ENCODE measurements at regions not wholly inside any gene's neighbourhood (a gene's known extent, or its start where the extent isn't known, plus 50 kb on each side); places are given as distances from the start of the nearest gene placed in this dataset.

DNA sequence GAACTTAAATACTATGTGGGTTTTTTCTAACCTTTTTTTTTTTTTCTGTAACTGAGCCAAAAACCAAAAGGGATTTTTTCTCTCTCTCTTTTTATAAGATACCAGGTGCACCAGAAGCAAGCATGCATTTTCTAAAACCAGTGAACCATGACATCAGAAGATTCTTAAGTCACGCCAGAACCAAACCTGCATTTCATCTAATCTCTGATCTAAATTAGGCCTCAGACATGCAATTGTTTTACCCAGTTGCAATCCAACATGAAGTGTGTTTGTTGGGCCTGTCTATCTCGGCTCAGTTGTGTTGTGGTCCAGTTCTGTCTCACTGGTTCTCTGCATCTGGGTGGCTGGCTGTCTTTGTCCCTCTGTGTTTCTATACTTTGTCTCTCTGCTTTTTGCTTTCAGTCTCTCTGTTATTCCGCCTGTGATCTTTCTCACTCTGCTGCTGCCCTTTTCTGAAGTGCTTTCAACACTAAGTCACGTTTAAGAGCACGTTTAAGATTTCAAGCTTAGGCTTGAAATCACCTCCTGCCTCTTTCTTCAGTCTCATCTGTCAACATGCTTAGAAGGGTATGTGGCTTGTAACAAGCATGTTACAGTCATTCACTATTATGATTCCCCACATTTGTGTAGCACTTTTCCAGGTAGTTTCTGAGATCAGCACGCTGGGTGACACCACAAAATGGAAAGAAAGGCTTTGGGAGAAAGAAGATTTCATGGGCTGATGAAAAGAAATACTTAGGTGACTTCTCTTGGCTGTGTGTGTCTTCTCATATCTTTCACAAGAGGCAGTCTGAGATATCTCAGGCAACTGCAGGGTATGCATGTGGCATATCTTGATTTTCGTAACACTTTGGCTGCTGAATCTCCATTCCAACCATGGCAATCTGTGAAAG is 488.9 kb downstream of the SHISA9 start:
- Histone ChIP-seq H3K27me3 (ENCODE audit: control insufficient read depth, insufficient read depth, low read length) (no peaks in the 10 kb centered on the region), H3K36me3 (ENCODE audit: control insufficient read depth, insufficient read depth, low read length) (no peaks in the 10 kb centered on the region), H3K4me3 (ENCODE audit: low read depth, low read length) (no peak overlapping the region)
- ChIA-PET CTCF (no interaction called here), POLR2A (no interaction called here)
- TF ChIP-seq CTCF (IDR thresholded peaks at IDR 0.05; ENCODE audit: insufficient read depth, low read depth, low read length) = no peak
- no peak for DNase-seq (ENCODE audit: low read depth)

DNA sequence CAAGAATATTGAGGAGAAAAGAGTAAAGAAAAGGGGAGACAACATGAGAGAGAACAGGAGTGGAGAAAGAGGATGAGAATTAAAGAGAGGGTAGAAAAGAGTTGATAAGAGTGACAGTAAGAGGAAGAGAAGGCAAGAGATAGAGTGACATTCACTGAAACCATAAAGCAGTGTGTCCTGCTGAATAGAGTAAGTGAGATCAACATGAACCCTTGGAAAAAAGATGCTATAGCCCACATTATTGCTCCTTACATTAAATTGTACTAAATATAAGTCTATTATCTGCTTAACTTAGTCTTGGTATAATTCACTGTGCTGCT is 489.5 kb downstream of the SHISA9 start:
- Histone ChIP-seq H3K4me3 (ENCODE audit: low read depth, low read length) (no peak overlapping the region), H3K27me3 (ENCODE audit: control insufficient read depth, insufficient read depth, low read length) (no peaks in the 10 kb centered on the region), H3K36me3 (ENCODE audit: control insufficient read depth, insufficient read depth, low read length) (no peaks in the 10 kb centered on the region)
- DNase-seq (ENCODE audit: low read depth) = no peak
- ChIA-PET POLR2A (no interaction called here), CTCF (no interaction called here)
- TF ChIP-seq CTCF (IDR thresholded peaks at IDR 0.05; ENCODE audit: insufficient read depth, low read depth, low read length) = no peak

DNA sequence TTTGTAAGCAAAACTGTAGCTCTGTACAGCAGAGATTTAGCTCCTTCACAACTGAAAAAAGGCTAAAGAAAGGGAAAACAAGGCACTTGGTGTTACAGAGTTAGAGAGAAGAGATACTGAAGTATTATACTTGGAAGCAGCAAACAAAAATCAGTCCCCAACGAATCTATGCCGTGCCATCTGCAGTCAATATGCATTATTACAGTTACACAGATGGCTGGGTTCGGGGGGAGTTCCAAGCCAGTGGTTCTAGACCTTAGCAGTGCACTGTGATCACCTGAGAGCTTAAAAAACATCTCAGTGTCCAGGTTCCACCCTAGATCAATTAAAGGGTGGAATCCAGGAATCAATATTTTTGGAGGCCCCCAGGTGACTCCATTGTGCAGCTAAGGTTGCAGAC is 489.9 kb downstream of the SHISA9 start:
- no peak overlapping the region for H3K4me3 ChIP-seq (ENCODE audit: low read depth, low read length)
- H3K27me3 ChIP-seq (ENCODE audit: control insufficient read depth, insufficient read depth, low read length) = no peaks in the 10 kb centered on the region
- DNase-seq (ENCODE audit: low read depth) = no peak
- no peaks in the 10 kb centered on the region for H3K36me3 ChIP-seq (ENCODE audit: control insufficient read depth, insufficient read depth, low read length)
- no peak for TF ChIP-seq CTCF (IDR thresholded peaks at IDR 0.05; ENCODE audit: insufficient read depth, low read depth, low read length)
- ChIA-PET POLR2A (no interaction called here), CTCF (no interaction called here)

DNA sequence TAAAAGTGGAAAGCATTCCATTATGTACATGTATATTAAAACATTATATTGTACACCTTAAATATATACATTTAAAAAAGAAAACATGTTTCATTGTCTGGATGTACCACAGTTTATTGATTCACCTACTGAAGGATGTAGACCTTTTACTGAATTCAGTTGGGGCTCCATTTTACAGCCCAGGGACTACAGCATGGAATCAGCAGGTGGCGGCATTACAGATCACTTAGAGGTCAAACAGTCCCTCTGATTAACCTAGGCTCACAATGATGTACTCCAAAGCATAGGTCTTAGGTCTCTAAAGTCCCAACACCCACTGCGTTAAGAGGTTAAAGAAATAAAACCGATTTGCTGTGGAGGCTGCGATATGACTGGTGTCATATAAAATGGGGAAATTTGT is 490.9 kb downstream of the SHISA9 start:
- CTCF ChIA-PET = no interaction called here
- no peak overlapping the region for H3K4me3 ChIP-seq (ENCODE audit: low read depth, low read length)
- H3K36me3 ChIP-seq (ENCODE audit: control insufficient read depth, insufficient read depth, low read length) = no peaks in the 10 kb centered on the region
- DNase-seq (ENCODE audit: low read depth) = no peak
- POLR2A ChIA-PET = no interaction called here
- H3K27me3 ChIP-seq (ENCODE audit: control insufficient read depth, insufficient read depth, low read length) = no peaks in the 10 kb centered on the region
- no peak for TF ChIP-seq CTCF (IDR thresholded peaks at IDR 0.05; ENCODE audit: insufficient read depth, low read depth, low read length)

GRCh38 chr16:13393816-13394215 is 492.4 kb downstream of the SHISA9 start:
- H3K27me3 ChIP-seq (ENCODE audit: control insufficient read depth, insufficient read depth, low read length) = no peaks in the 10 kb centered on the region
- H3K4me3 ChIP-seq (ENCODE audit: low read depth, low read length) = no peak overlapping the region
- DNase-seq (ENCODE audit: low read depth) = no peak
- no peak for TF ChIP-seq CTCF (IDR thresholded peaks at IDR 0.05; ENCODE audit: insufficient read depth, low read depth, low read length)
- ChIA-PET CTCF (no interaction called here), POLR2A (no interaction called here)
- H3K36me3 ChIP-seq (ENCODE audit: control insufficient read depth, insufficient read depth, low read length) = no peaks in the 10 kb centered on the region
